PC-3 (cell line): ENCODE measurements at regions not wholly inside any gene's neighbourhood (a gene's known extent, or its start where the extent isn't known, plus 50 kb on each side); places are given as distances from the start of the nearest gene placed in this dataset.

Source experiments
- ATAC-seq: fragments of 200-7000 bp; cut with Tn5 transposase; 2 replicates; pipeline ENCODE4 v1.9.1; 2020; ENCODE audit warnings: mild to moderate bottlenecking, moderate library complexity
- BruUV-seq: library from RNA; stranded (reverse); fragments of 400-500 nt; replicated peaks from 2 replicates; lab custom pipeline; 2021; lab: Mats Ljungman, UMichigan
- CTCF ChIA-PET: fragments of 300-600 bp; sonication (Branson Sonifier 250); formaldehyde crosslinking; loops from one replicate; lab custom pipeline; 2022; ENCODE audit warnings: antibody characterized with exemption; lab: Charles Lee
- POLR2A ChIA-PET: fragments of 300-600 bp; sonication (Branson Sonifier 250); formaldehyde crosslinking; loops from one replicate; lab custom pipeline; 2022; ENCODE audit warnings: antibody characterized with exemption; ENCODE audit not compliant: unreplicated experiment; lab: Charles Lee
- DNase-seq: peaks from one replicate; pipeline ENCODE4 v3.0.0-alpha.2; 2015
- H2AFZ ChIP-seq: fragments of 300-600 bp; sonication (generic); 2 replicates; pipeline ENCODE4 v1.6.0; 2016; ENCODE audit warnings: antibody characterized with exemption, low read length
- H3F3A ChIP-seq: fragments of 300-600 bp; sonication (generic); one replicate; pipeline ENCODE4 v1.6.0; 2017; ENCODE audit warnings: antibody characterized with exemption, low read length, control low read depth, mild to moderate bottlenecking; ENCODE audit not compliant: unreplicated experiment
- H3K27ac ChIP-seq: fragments of 300-600 bp; sonication (generic); 2 replicates; pipeline ENCODE4 v1.5.1; 2016; ENCODE audit warnings: mild to moderate bottlenecking, low read length
- H3K27me3 ChIP-seq: fragments of 300-600 bp; sonication (generic); 2 replicates; pipeline ENCODE4 v1.6.1; 2016; ENCODE audit warnings: low read length, mixed read lengths
- H3K36me3 ChIP-seq: fragments of 300-600 bp; sonication (generic); 2 replicates; pipeline ENCODE4 v1.6.1; 2016; ENCODE audit warnings: low read depth, mixed run types, low read length, mixed read lengths
- H3K4me1 ChIP-seq: fragments of 300-600 bp; sonication (generic); 2 replicates; pipeline ENCODE4 v1.5.1; 2016; ENCODE audit warnings: low read length; ENCODE audit not compliant: insufficient read depth
- H3K4me2 ChIP-seq: fragments of 300-600 bp; sonication (generic); 2 replicates; pipeline ENCODE4 v1.6.0; 2016; ENCODE audit warnings: low read length
- H3K4me3 ChIP-seq: fragments of 300-600 bp; sonication (generic); 2 replicates; pipeline ENCODE4 v1.5.1; 2016; ENCODE audit warnings: mild to moderate bottlenecking, low read length, mixed read lengths
- H3K79me2 ChIP-seq: fragments of 300-600 bp; sonication (generic); 2 replicates; pipeline ENCODE4 v1.6.1; 2017; ENCODE audit warnings: low read length, mixed read lengths
- H3K9ac ChIP-seq: fragments of 300-600 bp; sonication (generic); 2 replicates; pipeline ENCODE4 v1.6.0; 2016; ENCODE audit warnings: mild to moderate bottlenecking, low read length
- H3K9me2 ChIP-seq: fragments of 300-600 bp; sonication (generic); replicated peaks from 2 replicates; pipeline ENCODE4 v1.6.1; 2016; ENCODE audit warnings: mixed run types, low read length, mixed read lengths
- H3K9me3 ChIP-seq: fragments of 300-600 bp; sonication (generic); 2 replicates; pipeline ENCODE4 v1.6.1; 2016; ENCODE audit warnings: low read length, mixed read lengths
- H4K20me1 ChIP-seq: fragments of 300-600 bp; sonication (generic); 2 replicates; pipeline ENCODE4 v1.6.1; 2016; ENCODE audit warnings: low read length, mixed read lengths
- EZH2 ChIP-seq: fragments of 300-600 bp; sonication (generic); IDR thresholded peaks from one replicate; pipeline ENCODE4 v1.6.1; 2017; ENCODE audit warnings: antibody characterized with exemption, mild to moderate bottlenecking, low read length; ENCODE audit not compliant: unreplicated experiment
- EZH2phosphoT487 ChIP-seq: fragments of 300-600 bp; sonication (generic); IDR thresholded peaks from 2 replicates; pipeline ENCODE4 v1.6.1; 2018; ENCODE audit warnings: mild to moderate bottlenecking, antibody characterized with exemption, low read length, borderline replicate concordance
- intact Hi-C: fragments of 100-400 bp; cut with micrococcal nuclease; formaldehyde crosslinking; loops from 2 replicates; pipeline ENCODE4 v1.9.0; 2023
- TF ChIP-seq, protein P1 (sequence below): fragments of 300-600 bp; sonication (generic); conservative IDR thresholded peaks from 2 replicates; pipeline ENCODE4 v1.5.1; 2017; ENCODE audit warnings: antibody characterized with exemption, low read depth, mild to moderate bottlenecking, low read length

- no TSS peak for BruUV-seq
- Histone ChIP-seq H3K27me3 (no peaks in the 10 kb centered on the region), H3K4me2 (no peak overlapping the region), H3K4me1 (no peaks in the 10 kb centered on the region), H4K20me1 (no peaks in the 10 kb centered on the region), H3K36me3 (no peaks in the 10 kb centered on the region), H2AFZ (no peak overlapping the region), H3K4me3 (no peak overlapping the region), H3F3A (no peaks in the 10 kb centered on the region), H3K79me2 (no peaks in the 10 kb centered on the region), H3K9me2 (no peaks in the 10 kb centered on the region), H3K9me3 (no peaks in the 10 kb centered on the region), H3K27ac (no peak overlapping the region), H3K9ac (no peak overlapping the region)
- DNase-seq (no peak), ATAC-seq (no peak)
- ChIA-PET POLR2A (no interaction called here), CTCF (no interaction called here)
- TF ChIP-seq EZH2phosphoT487 = no peak
- TF ChIP-seq EZH2 = no peak
- TF ChIP-seq, protein P1, sequence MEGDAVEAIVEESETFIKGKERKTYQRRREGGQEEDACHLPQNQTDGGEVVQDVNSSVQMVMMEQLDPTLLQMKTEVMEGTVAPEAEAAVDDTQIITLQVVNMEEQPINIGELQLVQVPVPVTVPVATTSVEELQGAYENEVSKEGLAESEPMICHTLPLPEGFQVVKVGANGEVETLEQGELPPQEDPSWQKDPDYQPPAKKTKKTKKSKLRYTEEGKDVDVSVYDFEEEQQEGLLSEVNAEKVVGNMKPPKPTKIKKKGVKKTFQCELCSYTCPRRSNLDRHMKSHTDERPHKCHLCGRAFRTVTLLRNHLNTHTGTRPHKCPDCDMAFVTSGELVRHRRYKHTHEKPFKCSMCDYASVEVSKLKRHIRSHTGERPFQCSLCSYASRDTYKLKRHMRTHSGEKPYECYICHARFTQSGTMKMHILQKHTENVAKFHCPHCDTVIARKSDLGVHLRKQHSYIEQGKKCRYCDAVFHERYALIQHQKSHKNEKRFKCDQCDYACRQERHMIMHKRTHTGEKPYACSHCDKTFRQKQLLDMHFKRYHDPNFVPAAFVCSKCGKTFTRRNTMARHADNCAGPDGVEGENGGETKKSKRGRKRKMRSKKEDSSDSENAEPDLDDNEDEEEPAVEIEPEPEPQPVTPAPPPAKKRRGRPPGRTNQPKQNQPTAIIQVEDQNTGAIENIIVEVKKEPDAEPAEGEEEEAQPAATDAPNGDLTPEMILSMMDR = no peak
- intact Hi-C loops = no loop called here
These were observed 777.8 kb upstream of the BRINP3 start for GRCh38 chr1:191255354-191256054.

GRCh38 chr1:191256917-191257316 lies 779.3 kb upstream of the BRINP3 start:
- Histone ChIP-seq H3K79me2 (no peaks in the 10 kb centered on the region), H3K4me2 (no peak overlapping the region), H3F3A (no peaks in the 10 kb centered on the region), H3K27me3 (no peaks in the 10 kb centered on the region), H2AFZ (no peak overlapping the region), H4K20me1 (no peaks in the 10 kb centered on the region), H3K36me3 (no peaks in the 10 kb centered on the region), H3K27ac (no peak overlapping the region), H3K4me3 (no peak overlapping the region), H3K9me3 (no peaks in the 10 kb centered on the region), H3K9ac (no peak overlapping the region), H3K9me2 (no peaks in the 10 kb centered on the region), H3K4me1 (no peaks in the 10 kb centered on the region)
- intact Hi-C loops = no loop called here
- CTCF ChIA-PET = no interaction called here
- DNase-seq (no peak), ATAC-seq (no peak)
- TF ChIP-seq EZH2 (no peak), EZH2phosphoT487 (no peak)
- TF ChIP-seq, protein P1 = no peak
- BruUV-seq = no TSS peak
- POLR2A ChIA-PET = no interaction called here

DNA sequence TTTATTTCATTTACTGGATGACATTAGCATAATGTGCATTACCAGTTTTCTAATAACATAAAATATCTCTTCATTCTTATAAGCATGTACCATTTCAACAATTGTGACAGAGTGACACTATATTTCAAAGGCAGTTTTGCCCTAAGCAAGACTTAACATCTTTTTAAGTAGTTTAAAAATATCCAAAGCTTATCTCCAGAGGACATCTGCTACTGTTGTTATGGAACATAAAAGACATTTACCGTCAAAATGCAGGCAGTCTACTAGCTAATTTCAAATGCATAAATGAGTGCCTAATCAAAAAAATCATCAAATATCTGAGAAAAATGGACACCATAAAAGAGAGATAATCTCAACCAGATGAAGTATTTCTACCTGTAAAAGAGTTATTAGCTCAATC lies 782.4 kb upstream of the BRINP3 start:
- H4K20me1 ChIP-seq = no peaks in the 10 kb centered on the region
- no TSS peak for BruUV-seq
- no peak overlapping the region for H3K27ac ChIP-seq
- no peak overlapping the region for H3K4me3 ChIP-seq
- no peaks in the 10 kb centered on the region for H3F3A ChIP-seq
- ChIA-PET CTCF (no interaction called here), POLR2A (no interaction called here)
- no peak overlapping the region for H2AFZ ChIP-seq
- intact Hi-C loops = no loop called here
- H3K36me3 ChIP-seq = no peaks in the 10 kb centered on the region
- ATAC-seq = no peak
- H3K9ac ChIP-seq = no peak overlapping the region
- no peaks in the 10 kb centered on the region for H3K79me2 ChIP-seq
- TF ChIP-seq EZH2phosphoT487 = no peak
- TF ChIP-seq EZH2 = no peak
- TF ChIP-seq, protein P1 = no peak
- no peaks in the 10 kb centered on the region for H3K27me3 ChIP-seq
- H3K4me1 ChIP-seq = no peaks in the 10 kb centered on the region
- no peaks in the 10 kb centered on the region for H3K9me3 ChIP-seq
- no peak for DNase-seq
- no peak overlapping the region for H3K4me2 ChIP-seq
- no peaks in the 10 kb centered on the region for H3K9me2 ChIP-seq
